Karpas-422 (cell line): ENCODE measurements at regions not wholly inside any gene's neighbourhood (a gene's known extent, or its start where the extent isn't known, plus 50 kb on each side); places are given as distances from the start of the nearest gene placed in this dataset.

ENCODE experiments used
- DNase-seq: peaks from one replicate; pipeline ENCODE4 v3.0.0-alpha.2; 2015
- H2AFZ ChIP-seq: fragments of 200-600 bp; sonication (generic); 2 replicates; pipeline ENCODE4 v1.6.1; 2014; ENCODE audit warnings: antibody characterized with exemption, low read length, mixed read lengths
- H3K27ac ChIP-seq: fragments of 200-600 bp; sonication (generic); 2 replicates; pipeline ENCODE4 v1.5.1; 2014; ENCODE audit warnings: mild to moderate bottlenecking, low read length, moderate library complexity
- H3K27me3 ChIP-seq: fragments of 200-600 bp; sonication (generic); 2 replicates; pipeline ENCODE4 v1.6.1; 2014; ENCODE audit warnings: low read length, mixed read lengths
- H3K36me3 ChIP-seq: fragments of 200-600 bp; sonication (generic); 2 replicates; pipeline ENCODE4 v1.6.1; 2014; ENCODE audit warnings: low read length, mixed read lengths; ENCODE audit not compliant: insufficient read depth
- H3K4me1 ChIP-seq: fragments of 200-600 bp; sonication (generic); 2 replicates; pipeline ENCODE4 v1.6.1; 2014; ENCODE audit warnings: mild to moderate bottlenecking, low read length, mixed read lengths
- H3K4me2 ChIP-seq: fragments of 200-600 bp; sonication (generic); 2 replicates; pipeline ENCODE4 v1.6.1; 2014; ENCODE audit warnings: low read length, low read depth, mild to moderate bottlenecking; ENCODE audit not compliant: poor library complexity, severe bottlenecking
- H3K4me3 ChIP-seq: fragments of 200-600 bp; sonication (generic); 2 replicates; pipeline ENCODE4 v1.5.1; 2014; ENCODE audit warnings: mild to moderate bottlenecking, antibody characterized with exemption, low read length, mixed read lengths
- H3K79me2 ChIP-seq: fragments of 200-600 bp; sonication (generic); 2 replicates; pipeline ENCODE4 v1.6.1; 2014; ENCODE audit warnings: mild to moderate bottlenecking, low read length, mixed read lengths
- H3K9ac ChIP-seq: fragments of 200-600 bp; sonication (generic); 2 replicates; pipeline ENCODE4 v1.6.0; 2014; ENCODE audit warnings: low read length
- H3K9me2 ChIP-seq: fragments of 200-600 bp; sonication (generic), shearing (Covaris generic); replicated peaks from 2 replicates; pipeline ENCODE4 v1.6.0; 2014; ENCODE audit warnings: mild to moderate bottlenecking, low read length, moderate library complexity; ENCODE audit not compliant: insufficient read depth
- H3K9me3 ChIP-seq: fragments of 300-700, 200-600 bp; sonication (generic); 2 replicates; pipeline ENCODE4 v1.6.1; 2014; ENCODE audit warnings: low read length, mixed read lengths
- H4K20me1 ChIP-seq: fragments of 200-600 bp; sonication (generic); 2 replicates; pipeline ENCODE4 v1.6.1; 2014; ENCODE audit warnings: mild to moderate bottlenecking, antibody characterized with exemption, low read length, low read depth; ENCODE audit not compliant: insufficient read depth

DNA sequence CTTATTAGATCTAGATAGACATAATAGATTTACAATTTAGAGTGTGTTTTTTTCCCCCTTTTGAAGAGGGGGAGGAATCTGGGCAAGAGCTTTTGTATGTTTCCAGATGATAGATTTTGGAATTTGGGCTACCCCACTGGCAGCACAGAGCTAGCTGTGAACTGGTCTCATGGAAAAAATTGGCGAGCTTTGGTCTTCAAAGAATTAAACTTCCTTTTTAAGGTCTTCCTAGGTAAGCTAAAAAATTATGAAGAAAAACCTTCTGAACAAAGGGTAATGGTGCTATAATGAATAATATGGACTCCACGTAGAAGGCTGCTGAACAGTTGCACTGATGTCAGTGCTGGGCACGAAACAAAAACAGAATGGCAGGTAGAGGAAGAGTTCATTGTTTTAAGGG is 109.3 kb downstream of the ZIC5 start:
- no peaks in the 10 kb centered on the region for H3K9me2 ChIP-seq
- H3K27ac ChIP-seq: no peak overlapping the region
- H4K20me1 ChIP-seq: no peaks in the 10 kb centered on the region
- H3K9me3 ChIP-seq: no peaks in the 10 kb centered on the region
- H2AFZ ChIP-seq: no peak overlapping the region
- H3K4me3 ChIP-seq: no peak overlapping the region
- no peaks in the 10 kb centered on the region for H3K79me2 ChIP-seq
- H3K36me3 ChIP-seq: no peaks in the 10 kb centered on the region
- H3K9ac ChIP-seq: no peak overlapping the region
- H3K27me3 ChIP-seq: no peaks in the 10 kb centered on the region
- H3K4me2 ChIP-seq: no peak overlapping the region
- no peak for DNase-seq
- peaks cover 49% of the 10 kb centered on the region for H3K4me1 ChIP-seq

DNA sequence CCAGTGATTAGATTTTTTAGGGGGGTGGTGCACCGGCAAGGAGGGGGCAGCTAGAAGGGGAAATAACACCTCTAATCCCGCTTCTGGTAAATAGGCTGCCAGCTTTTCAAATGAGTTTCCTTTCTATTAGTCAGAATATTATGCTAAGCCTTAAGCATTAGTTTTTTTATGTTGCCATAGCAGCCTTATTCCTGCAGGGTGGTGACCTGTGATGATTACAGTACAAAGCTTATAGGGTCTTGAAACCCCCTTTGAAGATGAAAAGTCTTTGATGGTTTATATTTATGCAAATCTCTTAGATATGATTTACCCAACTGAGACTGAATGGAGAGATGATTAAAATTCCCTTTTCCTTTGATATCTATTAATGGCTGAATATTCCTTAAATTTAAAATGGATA is 109.8 kb downstream of the ZIC5 start:
- Histone ChIP-seq H3K36me3 (no peaks in the 10 kb centered on the region), H4K20me1 (no peaks in the 10 kb centered on the region), H2AFZ (no peak overlapping the region), H3K4me2 (no peak overlapping the region), H3K27ac (no peak overlapping the region), H3K9me2 (no peaks in the 10 kb centered on the region), H3K4me3 (no peak overlapping the region), H3K9me3 (no peaks in the 10 kb centered on the region), H3K9ac (no peak overlapping the region), H3K4me1 (peaks cover 45% of the 10 kb centered on the region), H3K79me2 (no peaks in the 10 kb centered on the region), H3K27me3 (no peaks in the 10 kb centered on the region)
- DNase-seq: no peak

DNA sequence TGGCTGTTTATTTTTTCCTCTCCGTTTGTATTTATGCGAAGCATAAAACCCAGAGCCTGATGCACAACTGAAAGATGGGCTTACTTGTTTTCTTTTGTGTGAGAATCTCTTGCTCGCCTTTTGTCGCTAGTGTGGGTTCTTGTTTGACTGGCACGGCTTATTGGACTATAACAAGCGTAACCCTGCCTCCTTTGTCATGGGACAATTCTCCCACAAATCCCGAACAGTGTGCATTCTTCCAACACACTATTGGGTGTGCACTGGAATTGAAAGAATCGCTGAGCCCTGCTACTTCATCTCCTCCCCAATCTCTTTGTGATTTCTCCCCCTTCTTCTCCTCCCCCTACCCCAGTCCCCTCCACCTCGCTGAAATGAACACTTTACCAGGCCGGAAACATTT is 110.8 kb downstream of the ZIC5 start:
- no peaks in the 10 kb centered on the region for H4K20me1 ChIP-seq
- H3K79me2 ChIP-seq: no peaks in the 10 kb centered on the region
- H3K36me3 ChIP-seq: no peaks in the 10 kb centered on the region
- H3K9me2 ChIP-seq: no peaks in the 10 kb centered on the region
- H3K9ac ChIP-seq: no peak overlapping the region
- no peak for DNase-seq
- peaks cover 35% of the 10 kb centered on the region for H3K4me1 ChIP-seq
- H3K9me3 ChIP-seq: no peaks in the 10 kb centered on the region
- no peak overlapping the region for H3K4me3 ChIP-seq
- no peak overlapping the region for H3K4me2 ChIP-seq
- no peaks in the 10 kb centered on the region for H3K27me3 ChIP-seq
- H3K27ac ChIP-seq: no peak overlapping the region
- H2AFZ ChIP-seq: no peak overlapping the region

DNA sequence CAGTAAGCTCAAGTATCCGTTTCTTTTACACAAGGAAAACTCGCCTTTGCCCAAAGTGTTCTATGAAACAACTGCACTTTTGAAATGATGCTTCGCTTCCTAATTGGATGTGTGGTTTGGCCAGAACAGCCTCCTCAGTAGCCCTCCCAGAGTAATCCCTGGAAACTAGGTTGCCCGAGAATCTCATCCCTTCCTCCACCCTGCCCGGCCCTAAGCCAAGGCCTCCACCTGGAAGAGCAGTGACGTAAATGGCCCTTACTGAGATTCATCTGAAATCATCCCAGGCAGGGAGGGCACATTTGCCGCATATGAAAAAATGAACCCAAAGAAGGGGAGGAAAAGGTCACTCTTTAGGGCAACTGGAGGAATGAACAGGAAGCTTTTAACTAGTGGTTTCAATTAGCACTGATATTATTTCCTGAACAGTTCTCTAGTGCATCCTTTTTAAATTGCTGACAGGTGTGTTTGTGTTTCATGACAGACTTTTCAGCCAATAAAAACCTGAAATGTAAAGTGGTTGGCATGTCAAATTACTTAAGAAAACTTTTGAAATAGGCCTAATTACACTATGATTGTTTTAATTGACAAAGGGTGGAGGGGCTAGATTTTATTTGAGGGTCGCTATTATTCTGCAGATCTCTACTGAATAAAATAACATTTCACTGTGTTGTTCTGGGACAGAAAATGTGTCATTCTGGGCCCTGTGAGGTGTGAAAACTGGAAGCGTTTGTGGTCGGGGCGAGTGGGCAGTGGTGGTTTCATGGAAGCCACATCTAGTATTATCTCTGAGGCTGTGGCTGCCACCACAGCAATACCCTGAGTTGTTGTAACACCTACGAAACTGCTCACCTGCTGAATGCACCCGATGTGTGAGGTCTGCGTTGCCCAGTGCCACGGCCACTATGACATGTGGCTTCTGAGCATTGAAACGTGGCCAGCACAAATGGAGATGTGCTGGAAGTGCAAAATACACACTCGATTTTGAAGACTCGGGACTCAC is 112.1 kb downstream of the ZIC5 start:
- Histone ChIP-seq H3K9ac (no peak overlapping the region), H3K9me3 (no peaks in the 10 kb centered on the region), H3K4me3 (no peak overlapping the region), H3K27me3 (no peaks in the 10 kb centered on the region), H2AFZ (no peak overlapping the region), H3K79me2 (no peaks in the 10 kb centered on the region), H3K27ac (no peak overlapping the region), H3K36me3 (no peaks in the 10 kb centered on the region), H3K4me2 (no peak overlapping the region), H3K4me1 (peaks cover 24% of the 10 kb centered on the region), H4K20me1 (no peaks in the 10 kb centered on the region), H3K9me2 (no peaks in the 10 kb centered on the region)
- no peak for DNase-seq

DNA sequence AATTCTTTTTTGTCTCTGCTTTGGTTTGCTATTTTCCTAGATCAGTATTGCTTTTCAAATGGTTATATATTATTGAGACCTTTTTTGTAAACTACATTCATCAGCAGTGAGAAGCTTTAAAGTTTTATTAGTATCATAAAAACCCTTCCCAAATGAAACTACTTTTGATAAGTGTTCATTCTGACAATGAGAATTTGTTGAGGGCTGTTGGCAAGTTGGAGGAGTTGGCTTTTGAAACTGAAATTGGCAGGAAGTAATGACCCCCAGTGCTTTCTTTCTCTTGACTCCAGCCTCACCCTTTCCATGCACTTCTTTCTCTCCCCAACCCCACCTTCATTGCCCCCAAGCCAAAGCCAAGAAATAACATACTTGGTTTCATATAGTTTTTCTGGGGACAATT is 113.8 kb downstream of the ZIC5 start:
- no peaks in the 10 kb centered on the region for H3K36me3 ChIP-seq
- no peak for DNase-seq

DNA sequence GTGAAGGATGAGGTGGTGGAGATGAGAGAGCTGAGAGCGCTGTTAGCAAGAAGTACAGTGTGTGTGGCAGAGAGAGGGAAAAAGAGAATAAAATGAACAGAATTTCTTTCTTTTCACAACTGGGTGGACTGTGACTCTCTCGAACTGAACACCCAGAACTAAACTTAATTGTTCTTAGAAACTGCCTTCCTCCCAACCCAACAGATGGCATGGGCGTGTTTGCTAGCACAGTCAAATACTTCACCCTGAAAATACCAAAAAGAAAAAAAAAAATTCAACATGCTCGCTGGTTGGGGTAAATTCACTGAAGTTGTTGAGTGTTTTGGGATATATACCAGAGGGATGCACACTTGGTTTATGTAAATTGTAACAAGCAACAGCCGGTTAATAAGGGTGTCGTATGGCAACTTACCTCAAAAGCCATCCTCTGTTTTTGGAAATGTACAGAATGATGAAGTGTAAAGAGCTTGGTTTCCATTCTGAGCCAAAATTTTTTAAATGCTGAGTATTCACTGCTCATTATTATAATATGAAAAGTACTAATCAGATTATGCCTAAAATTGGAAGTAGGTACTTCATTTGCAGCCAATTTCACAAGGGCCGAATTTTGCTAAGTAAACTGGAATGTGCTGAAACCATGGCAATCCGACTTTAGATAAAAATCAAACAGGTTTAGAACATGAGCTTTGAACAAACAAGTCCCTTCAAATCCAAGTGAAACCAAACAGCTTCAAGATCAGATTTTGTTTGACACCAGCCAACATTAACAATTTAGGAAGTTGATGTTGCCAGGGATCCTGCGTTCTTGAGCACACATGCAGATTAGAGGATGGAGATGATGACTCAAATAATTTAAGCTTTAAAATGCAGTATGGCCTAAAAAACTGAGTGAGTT is 115.8 kb downstream of the ZIC5 start:
- no peaks in the 10 kb centered on the region for H3K79me2 ChIP-seq
- DNase-seq: no peak
- H4K20me1 ChIP-seq: no peaks in the 10 kb centered on the region
- H3K27ac ChIP-seq: no peak overlapping the region
- no peaks in the 10 kb centered on the region for H3K9me2 ChIP-seq
- no peaks in the 10 kb centered on the region for H3K9me3 ChIP-seq
- no peak overlapping the region for H2AFZ ChIP-seq
- H3K4me3 ChIP-seq: no peak overlapping the region
- H3K4me1 ChIP-seq: no peaks in the 10 kb centered on the region; the same call in 1 of the 2 replicates
- no peak overlapping the region for H3K4me2 ChIP-seq
- H3K9ac ChIP-seq: no peak overlapping the region
- no peaks in the 10 kb centered on the region for H3K27me3 ChIP-seq
- H3K36me3 ChIP-seq: no peaks in the 10 kb centered on the region

More for the DNA sequence above, 113.8 kb downstream of the ZIC5 start:
- H3K27me3 ChIP-seq: no peaks in the 10 kb centered on the region
- no peak overlapping the region for H3K9ac ChIP-seq
- no peak overlapping the region for H3K27ac ChIP-seq
- no peaks in the 10 kb centered on the region for H3K9me3 ChIP-seq
- no peaks in the 10 kb centered on the region for H3K9me2 ChIP-seq
- no peaks in the 10 kb centered on the region for H3K79me2 ChIP-seq
- no peak overlapping the region for H3K4me3 ChIP-seq
- no peak overlapping the region for H3K4me2 ChIP-seq
- H2AFZ ChIP-seq: no peak overlapping the region
- peaks cover 11% of the 10 kb centered on the region for H3K4me1 ChIP-seq
- no peaks in the 10 kb centered on the region for H4K20me1 ChIP-seq

DNA sequence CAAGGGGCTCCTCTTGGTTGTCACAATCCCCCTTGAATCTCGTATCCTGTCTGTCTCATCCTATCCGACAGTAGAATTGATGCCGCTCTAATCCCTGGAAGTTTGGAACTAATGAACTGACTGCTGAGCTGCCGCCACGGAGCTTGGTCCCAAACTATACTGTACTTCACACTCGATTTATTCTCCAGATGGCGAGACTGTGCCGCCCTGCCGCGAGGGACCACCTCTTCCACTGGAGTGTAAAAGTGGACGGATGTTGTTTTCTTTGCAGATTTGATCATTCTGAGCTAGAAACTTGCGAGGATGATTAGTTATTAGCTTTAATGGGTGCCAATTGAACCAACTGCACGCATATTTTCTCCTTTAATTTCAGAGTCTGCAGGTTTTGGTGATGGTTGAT is 117.2 kb downstream of the ZIC5 start:
- H3K9me2 ChIP-seq: no peaks in the 10 kb centered on the region
- no peak overlapping the region for H3K9ac ChIP-seq
- H3K27ac ChIP-seq: no peak overlapping the region
- H2AFZ ChIP-seq: no peak overlapping the region
- H3K27me3 ChIP-seq: no peaks in the 10 kb centered on the region
- H3K79me2 ChIP-seq: no peaks in the 10 kb centered on the region
- no peaks in the 10 kb centered on the region; the same call in 1 of the 2 replicates for H3K4me1 ChIP-seq
- no peaks in the 10 kb centered on the region for H3K9me3 ChIP-seq
- DNase-seq: no peak
- no peak overlapping the region for H3K4me3 ChIP-seq
- no peaks in the 10 kb centered on the region for H4K20me1 ChIP-seq
- H3K4me2 ChIP-seq: no peak overlapping the region
- no peaks in the 10 kb centered on the region for H3K36me3 ChIP-seq

DNA sequence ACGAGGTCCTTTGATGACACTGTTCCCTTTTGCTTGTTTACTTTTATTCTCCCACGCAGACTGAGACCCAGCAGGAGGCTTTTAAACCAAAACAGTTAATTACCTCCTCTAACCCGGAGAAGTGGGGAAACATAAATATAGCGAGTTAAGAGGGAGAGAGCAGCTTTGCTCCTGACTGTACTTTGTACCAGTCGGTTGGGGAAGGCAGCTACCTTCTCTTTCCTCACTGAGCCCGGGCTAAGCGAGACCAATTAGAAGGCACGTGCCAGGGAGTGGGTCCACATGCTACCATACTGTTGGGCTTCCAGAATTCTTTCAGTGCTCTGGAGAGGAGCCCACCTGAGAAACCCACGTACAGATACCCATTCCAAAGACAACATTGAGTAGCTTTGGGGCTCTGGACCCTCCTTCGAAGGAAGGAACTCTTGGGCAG is 124.2 kb downstream of the ZIC5 start:
- no peaks in the 10 kb centered on the region for H3K79me2 ChIP-seq
- no peak overlapping the region for H3K4me3 ChIP-seq
- H3K27me3 ChIP-seq: no peaks in the 10 kb centered on the region
- no peaks in the 10 kb centered on the region for H3K9me3 ChIP-seq
- no peaks in the 10 kb centered on the region for H4K20me1 ChIP-seq
- no peak for DNase-seq
- no peak overlapping the region for H3K27ac ChIP-seq
- no peak overlapping the region for H3K9ac ChIP-seq
- H3K4me2 ChIP-seq: no peak overlapping the region
- H3K36me3 ChIP-seq: no peaks in the 10 kb centered on the region
- H3K9me2 ChIP-seq: no peaks in the 10 kb centered on the region
- H3K4me1 ChIP-seq: no peaks in the 10 kb centered on the region
- no peak overlapping the region for H2AFZ ChIP-seq
